ENCODE measurements at regions not wholly inside any gene's neighbourhood (a gene's known extent, or its start where the extent isn't known, plus 50 kb on each side); places are given as distances from the start of the nearest gene placed in this dataset.

- TF ChIP-seq NR2C2 (CRISPR knock-in tag; IDR thresholded peaks at IDR 0.05; ENCODE audit: borderline replicate concordance), result no peak
- TF ChIP-seq HNF1A (IDR thresholded peaks at IDR 0.05; ENCODE audit: low read depth), result no peak
- TF ChIP-seq HNF1A (CRISPR knock-in tag; IDR thresholded peaks at IDR 0.05; ENCODE audit: borderline replicate concordance), result no peak
- TF ChIP-seq ZNF484 (CRISPR knock-in tag; IDR thresholded peaks at IDR 0.05; ENCODE audit: borderline replicate concordance, low read depth), result no peak
- no peak for TF ChIP-seq ZBTB49 (CRISPR knock-in tag; IDR thresholded peaks at IDR 0.05; ENCODE audit: borderline replicate concordance)
- TF ChIP-seq ZNF850 (CRISPR knock-in tag; conservative IDR thresholded peaks at IDR 0.05), result no peak
- TF ChIP-seq ZNF407 (CRISPR knock-in tag; IDR thresholded peaks at IDR 0.05; ENCODE audit: not compliant biosample characterization), result no peak
Measured at GRCh38 chr14:25122843-25123242, 72.9 kb upstream of the STXBP6 start (continued).

All from HepG2 (cell line).